NCI-H2227 (cell line): ENCODE measurements at regions not wholly inside any gene's neighbourhood (a gene's known extent, or its start where the extent isn't known, plus 50 kb on each side); places are given as distances from the start of the nearest gene placed in this dataset.
"Not testable (repeated sequence)": the region's sequence is repeated elsewhere in the genome, so short reads cannot be mapped to it uniquely, and the experiment has no call there.

Source experiments
- DNase-seq: peaks from one replicate; lab custom pipeline; 2025; ENCODE audit not compliant: unreplicated experiment; lab: John Stamatoyannopoulos, UW

- no peak for DNase-seq
These were observed 244.4 kb upstream of the MGAT5 start for GRCh38 chr2:134009440-134009839.

- DNase-seq = not testable (repeated sequence)
These were observed 244.0 kb upstream of the MGAT5 start for GRCh38 chr2:134009906-134010305.

- no peak for DNase-seq
These were observed 241.8 kb upstream of the MGAT5 start for GRCh38 chr2:134011936-134012586.

GRCh38 chr2:134014196-134014960, 239.5 kb upstream of the MGAT5 start:
- no peak for DNase-seq

GRCh38 chr2:134019871-134020270, 234.0 kb upstream of the MGAT5 start:
- no peak for DNase-seq

GRCh38 chr2:134020608-134021007, 233.3 kb upstream of the MGAT5 start:
- DNase-seq = no peak

- no peak for DNase-seq
These were observed 231.9 kb upstream of the MGAT5 start for GRCh38 chr2:134021830-134022524.

- no peak for DNase-seq
These were observed 230.0 kb upstream of the MGAT5 start for GRCh38 chr2:134023854-134024253.

GRCh38 chr2:134027980-134028379, 225.9 kb upstream of the MGAT5 start:
- DNase-seq = no peak

- no peak for DNase-seq
These were observed 224.5 kb upstream of the MGAT5 start for GRCh38 chr2:134029418-134029817.

- DNase-seq = no peak
These were observed 222.3 kb upstream of the MGAT5 start for GRCh38 chr2:134031539-134031938.

GRCh38 chr2:134035605-134036370, 218.1 kb upstream of the MGAT5 start:
- DNase-seq = no peak

- DNase-seq = no peak
These were observed 213.8 kb upstream of the MGAT5 start for GRCh38 chr2:134039912-134040581.

- not testable (repeated sequence) for DNase-seq
These were observed 213.2 kb upstream of the MGAT5 start for GRCh38 chr2:134040626-134041172.

GRCh38 chr2:134041877-134042276, 212.0 kb upstream of the MGAT5 start:
- DNase-seq = no peak

GRCh38 chr2:134043028-134043427, 210.8 kb upstream of the MGAT5 start:
- not testable (repeated sequence) for DNase-seq

GRCh38 chr2:134052173-134052572, 201.7 kb upstream of the MGAT5 start:
- DNase-seq = no peak

GRCh38 chr2:134056173-134056572, 197.7 kb upstream of the MGAT5 start:
- no peak for DNase-seq

GRCh38 chr2:134061066-134061465, 192.8 kb upstream of the MGAT5 start:
- not testable (repeated sequence) for DNase-seq

- not testable (repeated sequence) for DNase-seq
These were observed 191.6 kb upstream of the MGAT5 start for GRCh38 chr2:134062235-134062634.
